ENCODE measurements at regions not wholly inside any gene's neighbourhood (a gene's known extent, or its start where the extent isn't known, plus 50 kb on each side); places are given as distances from the start of the nearest gene placed in this dataset.

DNA sequence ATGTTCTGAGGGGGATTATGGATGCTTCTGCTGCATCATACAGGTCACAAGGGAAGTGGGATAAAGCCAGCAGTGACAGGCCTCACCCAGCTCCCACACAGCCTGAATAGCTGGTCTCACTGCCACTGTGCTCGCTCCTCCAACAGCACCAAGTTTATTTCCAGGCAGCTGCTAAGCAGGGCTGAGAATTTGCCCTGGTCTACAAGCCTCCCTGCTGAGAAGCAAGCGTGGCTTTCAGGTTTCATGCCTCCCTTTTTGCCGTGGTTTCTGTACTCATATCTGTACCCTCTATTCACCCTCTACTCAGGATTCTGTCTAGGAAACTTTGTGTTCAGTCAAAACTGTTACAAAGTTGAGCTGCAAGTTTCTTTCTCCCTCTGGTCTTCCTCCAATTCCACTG is 78.6 kb downstream of the MAGEC1 start:
- no peaks in the 10 kb centered on the region for H3K4me1 ChIP-seq (ENCODE audit: control insufficient read depth in 1 of 2, insufficient read depth in 2 of 2, low read depth in 1 of 2, low read length in 1 of 2)
- H3K36me3 ChIP-seq (replicated peaks in 1 of 2; ENCODE audit: control insufficient read depth in 1 of 2, insufficient read depth in 2 of 2, low read length in 1 of 2): no peaks in the 10 kb centered on the region
- H3K4me3 ChIP-seq (ENCODE audit: low read depth in 2 of 2, low read length in 1 of 2): no peak overlapping the region
- 17% methylated on average over 3 of the region's 3 CpGs for WGBS (ENCODE audit: low lambda C conversion rate)
- H4K20me1 ChIP-seq (ENCODE audit: insufficient read depth): no peaks in the 10 kb centered on the region
- H2AFZ ChIP-seq (ENCODE audit: low read depth): no peak overlapping the region
- no peak for DNase-seq
- no peaks in the 10 kb centered on the region for H3K9me3 ChIP-seq
- ChIA-PET CTCF (no interaction called here), POLR2A (no interaction called here)
- H3K9ac ChIP-seq: no peak overlapping the region
- no peaks in the 10 kb centered on the region for H3K79me2 ChIP-seq (ENCODE audit: insufficient read depth)
- H3K27me3 ChIP-seq (ENCODE audit: insufficient read depth): no peaks in the 10 kb centered on the region; the same call in 1 of the 2 replicates
- no peak overlapping the region for H3K4me2 ChIP-seq
- H3F3A ChIP-seq (replicated peaks; ENCODE audit: insufficient read depth): no peaks in the 10 kb centered on the region
- H3K27ac ChIP-seq (ENCODE audit: low read depth in 2 of 2, low read length in 1 of 2): no peak overlapping the region
- TF ChIP-seq RCOR1 (IDR thresholded peaks at IDR 0.05; ENCODE audit: low read length): no peak
- no peak for TF ChIP-seq NRF1 (IDR thresholded peaks at IDR 0.05; ENCODE audit: low read depth, low read length)
- no peak for TF ChIP-seq GABPA (IDR thresholded peaks at IDR 0.05; ENCODE audit: low read depth)
- no peaks in the 10 kb centered on the region for H3K9me2 ChIP-seq

DNA sequence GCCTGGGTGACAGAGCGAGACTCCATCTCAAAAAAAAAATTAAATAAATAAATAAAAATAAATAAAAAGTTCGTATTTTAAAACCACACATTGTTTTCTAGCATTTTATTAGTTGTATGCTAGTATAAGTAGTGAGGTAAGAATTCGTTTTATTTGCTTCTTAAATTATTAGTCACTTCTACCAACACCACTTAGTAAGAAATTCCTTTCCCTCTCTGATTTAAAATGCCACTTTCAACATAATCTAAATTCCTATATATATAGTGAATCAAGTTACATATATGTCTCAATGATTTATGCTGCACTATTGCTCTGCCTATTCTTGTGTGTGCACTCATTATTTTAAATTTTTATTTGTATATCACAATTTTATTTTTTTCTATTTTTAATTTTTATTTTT is 72.1 kb downstream of the MAGEC1 start:
- H3K79me2 ChIP-seq (ENCODE audit: insufficient read depth): no peaks in the 10 kb centered on the region
- no peak overlapping the region for H3K4me2 ChIP-seq
- H4K20me1 ChIP-seq (ENCODE audit: insufficient read depth): no peaks in the 10 kb centered on the region
- H3F3A ChIP-seq (replicated peaks; ENCODE audit: insufficient read depth): no peaks in the 10 kb centered on the region
- POLR2A ChIA-PET: no interaction called here
- WGBS (ENCODE audit: low lambda C conversion rate): 4% methylated on average over 3 of the region's 3 CpGs
- H3K9ac ChIP-seq: no peak overlapping the region
- no peaks in the 10 kb centered on the region for H3K36me3 ChIP-seq (replicated peaks in 1 of 2; ENCODE audit: control insufficient read depth in 1 of 2, insufficient read depth in 2 of 2, low read length in 1 of 2)
- H3K27ac ChIP-seq (ENCODE audit: low read depth in 2 of 2, low read length in 1 of 2): no peak overlapping the region
- CTCF ChIA-PET: no interaction called here
- H2AFZ ChIP-seq (ENCODE audit: low read depth): no peak overlapping the region
- no peak overlapping the region for H3K4me3 ChIP-seq (ENCODE audit: low read depth in 2 of 2, low read length in 1 of 2)
- no peaks in the 10 kb centered on the region for H3K9me3 ChIP-seq
- H3K4me1 ChIP-seq (ENCODE audit: control insufficient read depth in 1 of 2, insufficient read depth in 2 of 2, low read depth in 1 of 2, low read length in 1 of 2): no peaks in the 10 kb centered on the region
- no peak for TF ChIP-seq NFIC (IDR thresholded peaks at IDR 0.05; ENCODE audit: borderline replicate concordance)
- H3K27me3 ChIP-seq (ENCODE audit: insufficient read depth): no peaks in the 10 kb centered on the region; the same call in 1 of the 2 replicates
- no peak for DNase-seq
- H3K9me2 ChIP-seq: no peaks in the 10 kb centered on the region

DNA sequence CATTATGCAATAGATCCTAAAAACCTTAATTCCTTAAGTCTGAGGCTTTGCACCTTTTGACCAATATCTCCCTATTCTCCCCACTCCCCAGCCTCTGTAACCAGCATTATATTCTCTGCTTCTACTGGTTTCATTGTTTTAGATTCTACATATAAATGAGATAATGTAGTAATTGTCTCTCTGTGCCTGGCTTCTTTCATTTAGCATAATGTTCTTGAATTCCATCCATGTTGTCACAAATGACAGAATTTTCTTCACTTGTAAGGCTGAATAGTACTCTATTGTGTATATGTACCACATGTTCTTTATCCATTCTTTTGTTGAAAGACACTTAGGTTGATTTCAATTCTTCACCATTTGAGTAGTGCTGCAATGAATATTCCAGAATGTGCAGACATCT is 66.0 kb downstream of the MAGEC1 start:
- Histone ChIP-seq H3K9ac (no peak overlapping the region), H3K9me3 (no peaks in the 10 kb centered on the region), H4K20me1 (ENCODE audit: insufficient read depth) (no peaks in the 10 kb centered on the region), H3K36me3 (replicated peaks in 1 of 2; ENCODE audit: control insufficient read depth in 1 of 2, insufficient read depth in 2 of 2, low read length in 1 of 2) (no peaks in the 10 kb centered on the region), H3F3A (replicated peaks; ENCODE audit: insufficient read depth) (no peaks in the 10 kb centered on the region), H3K9me2 (no peaks in the 10 kb centered on the region), H3K4me2 (no peak overlapping the region), H3K4me3 (ENCODE audit: low read depth in 2 of 2, low read length in 1 of 2) (no peak overlapping the region), H3K79me2 (ENCODE audit: insufficient read depth) (no peaks in the 10 kb centered on the region), H2AFZ (ENCODE audit: low read depth) (no peak overlapping the region), H3K27me3 (ENCODE audit: insufficient read depth) (no peaks in the 10 kb centered on the region), H3K4me1 (ENCODE audit: control insufficient read depth in 1 of 2, insufficient read depth in 2 of 2, low read depth in 1 of 2, low read length in 1 of 2) (no peaks in the 10 kb centered on the region), H3K27ac (ENCODE audit: low read depth in 2 of 2, low read length in 1 of 2) (no peak overlapping the region)
- no peak for DNase-seq
- POLR2A ChIA-PET: no interaction called here
- CTCF ChIA-PET: no interaction called here
- TF ChIP-seq EZH2phosphoT487 (IDR thresholded peaks at IDR 0.05; ENCODE audit: borderline replicate concordance, low read depth) (no peak), TAF1 (IDR thresholded peaks at IDR 0.05; ENCODE audit: borderline replicate concordance, low read depth, low read length) (no peak), GABPA (IDR thresholded peaks at IDR 0.05; ENCODE audit: low read depth) (no peak), GATA2 (CRISPR knock-in tag; IDR thresholded peaks at IDR 0.05) (no peak), RCOR1 (IDR thresholded peaks at IDR 0.05; ENCODE audit: low read length) (no peak), ELF1 (IDR thresholded peaks at IDR 0.05) (no peak), NFIC (IDR thresholded peaks at IDR 0.05; ENCODE audit: borderline replicate concordance) (no peak), FOXJ3 (CRISPR knock-in tag; IDR thresholded peaks at IDR 0.05) (no peak)
- TF ChIP-seq, protein P1, sequence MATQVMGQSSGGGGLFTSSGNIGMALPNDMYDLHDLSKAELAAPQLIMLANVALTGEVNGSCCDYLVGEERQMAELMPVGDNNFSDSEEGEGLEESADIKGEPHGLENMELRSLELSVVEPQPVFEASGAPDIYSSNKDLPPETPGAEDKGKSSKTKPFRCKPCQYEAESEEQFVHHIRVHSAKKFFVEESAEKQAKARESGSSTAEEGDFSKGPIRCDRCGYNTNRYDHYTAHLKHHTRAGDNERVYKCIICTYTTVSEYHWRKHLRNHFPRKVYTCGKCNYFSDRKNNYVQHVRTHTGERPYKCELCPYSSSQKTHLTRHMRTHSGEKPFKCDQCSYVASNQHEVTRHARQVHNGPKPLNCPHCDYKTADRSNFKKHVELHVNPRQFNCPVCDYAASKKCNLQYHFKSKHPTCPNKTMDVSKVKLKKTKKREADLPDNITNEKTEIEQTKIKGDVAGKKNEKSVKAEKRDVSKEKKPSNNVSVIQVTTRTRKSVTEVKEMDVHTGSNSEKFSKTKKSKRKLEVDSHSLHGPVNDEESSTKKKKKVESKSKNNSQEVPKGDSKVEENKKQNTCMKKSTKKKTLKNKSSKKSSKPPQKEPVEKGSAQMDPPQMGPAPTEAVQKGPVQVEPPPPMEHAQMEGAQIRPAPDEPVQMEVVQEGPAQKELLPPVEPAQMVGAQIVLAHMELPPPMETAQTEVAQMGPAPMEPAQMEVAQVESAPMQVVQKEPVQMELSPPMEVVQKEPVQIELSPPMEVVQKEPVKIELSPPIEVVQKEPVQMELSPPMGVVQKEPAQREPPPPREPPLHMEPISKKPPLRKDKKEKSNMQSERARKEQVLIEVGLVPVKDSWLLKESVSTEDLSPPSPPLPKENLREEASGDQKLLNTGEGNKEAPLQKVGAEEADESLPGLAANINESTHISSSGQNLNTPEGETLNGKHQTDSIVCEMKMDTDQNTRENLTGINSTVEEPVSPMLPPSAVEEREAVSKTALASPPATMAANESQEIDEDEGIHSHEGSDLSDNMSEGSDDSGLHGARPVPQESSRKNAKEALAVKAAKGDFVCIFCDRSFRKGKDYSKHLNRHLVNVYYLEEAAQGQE (IDR thresholded peaks at IDR 0.05; ENCODE audit: low read depth, low read length): no peak

Measured in SK-N-SH (cell line).